Spleen (tissue), 7 donors: ENCODE measurements at regions not wholly inside any gene's neighbourhood (a gene's known extent, or its start where the extent isn't known, plus 50 kb on each side); places are given as distances from the start of the nearest gene placed in this dataset.

Experiments used
- POLR2AphosphoS5 ChIP-seq, 3 donors: sonication (generic); formaldehyde crosslinking; IDR thresholded peaks; one replicate each; pipeline ENCODE4 v1.5.1; 2017; ENCODE audit warnings: antibody characterized with exemption in 3 of 3
- TF ChIP-seq, protein P1 (sequence below), 11 experiments: fragments of 200-600 bp in 7 of 11; fragments of 450-650 bp in 4 of 11; sonication (generic) in 4 of 11; IDR thresholded peaks in 8 of 11; conservative IDR thresholded peaks in 3 of 11; 1 replicate in 7 of 11; 2 replicates in 4 of 11; pipeline versions ENCODE4 v1.4.0 to v1.8.0; 2016 to 2021; ENCODE audit warnings: antibody characterized with exemption in 11 of 11, inconsistent platforms in 4 of 11, mild to moderate bottlenecking in 1 of 11
- donor health status: DM: no; HTN: no; CAD: no; lungs with moderate emphysema.
- donor health status: DM: no; HTN: no; CAD: no.
- donor health status: DM: no; HTN: no; CAD: no.

DNA sequence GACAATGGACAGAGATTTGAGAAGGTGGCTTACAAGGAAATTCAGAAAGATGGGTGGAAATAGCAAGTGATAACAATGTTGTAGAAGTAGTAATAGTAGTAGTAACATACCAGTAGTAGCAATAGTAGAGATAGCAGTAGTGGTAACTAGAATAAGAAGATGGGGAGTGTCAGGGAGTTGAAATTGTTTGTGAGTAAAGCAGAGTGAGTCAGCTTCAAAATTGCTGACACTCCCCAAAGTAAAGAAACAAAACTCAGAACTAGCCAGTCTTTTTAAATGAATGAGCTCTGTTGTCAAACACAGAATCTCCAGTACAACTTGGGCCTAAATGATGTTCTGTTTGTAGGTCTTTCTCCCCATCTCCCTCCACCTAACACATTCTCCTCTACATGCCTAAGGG is 1040.9 kb downstream of the CBLN2 start:
- TF ChIP-seq, protein P1, sequence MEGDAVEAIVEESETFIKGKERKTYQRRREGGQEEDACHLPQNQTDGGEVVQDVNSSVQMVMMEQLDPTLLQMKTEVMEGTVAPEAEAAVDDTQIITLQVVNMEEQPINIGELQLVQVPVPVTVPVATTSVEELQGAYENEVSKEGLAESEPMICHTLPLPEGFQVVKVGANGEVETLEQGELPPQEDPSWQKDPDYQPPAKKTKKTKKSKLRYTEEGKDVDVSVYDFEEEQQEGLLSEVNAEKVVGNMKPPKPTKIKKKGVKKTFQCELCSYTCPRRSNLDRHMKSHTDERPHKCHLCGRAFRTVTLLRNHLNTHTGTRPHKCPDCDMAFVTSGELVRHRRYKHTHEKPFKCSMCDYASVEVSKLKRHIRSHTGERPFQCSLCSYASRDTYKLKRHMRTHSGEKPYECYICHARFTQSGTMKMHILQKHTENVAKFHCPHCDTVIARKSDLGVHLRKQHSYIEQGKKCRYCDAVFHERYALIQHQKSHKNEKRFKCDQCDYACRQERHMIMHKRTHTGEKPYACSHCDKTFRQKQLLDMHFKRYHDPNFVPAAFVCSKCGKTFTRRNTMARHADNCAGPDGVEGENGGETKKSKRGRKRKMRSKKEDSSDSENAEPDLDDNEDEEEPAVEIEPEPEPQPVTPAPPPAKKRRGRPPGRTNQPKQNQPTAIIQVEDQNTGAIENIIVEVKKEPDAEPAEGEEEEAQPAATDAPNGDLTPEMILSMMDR (IDR thresholded peaks at IDR 0.05 in 8 of 11, conservative IDR thresholded peaks at IDR 0.05 in 3 of 11): no peak
- TF ChIP-seq POLR2AphosphoS5 (IDR thresholded peaks at IDR 0.05): no peak
